ENCODE measurements at regions not wholly inside any gene's neighbourhood (a gene's known extent, or its start where the extent isn't known, plus 50 kb on each side); places are given as distances from the start of the nearest gene placed in this dataset.

- ATAC-seq = no peak
- no peak for FAIRE-seq
- 0% methylated on average over 1 of the region's 1 CpG for WGBS (ENCODE audit: missing lambda C conversion rate)
- CTCF ChIA-PET = interaction anchor here (1.3 kb wide), 1 partner anchor 44 kb away, joined by 3 read pairs; no protein-coding TSS in a partner anchor
- Histone ChIP-seq H3K4me2 (peak overlapping the region; percentile 75), H3K27ac (peak overlapping the region in 1 of 2 experiments; percentile 43; a peak in 1 of 6 replicates), H3K4me3 (no peak overlapping the region), H3K9me3 (no peaks in the 10 kb centered on the region), H3K4me1 (peaks cover 96% of the 10 kb centered on the region)
- POLR2A ChIA-PET = no interaction called here
- no peak for TF ChIP-seq RARB (CRISPR knock-in tag; IDR thresholded peaks at IDR 0.05)
- no peak for TF ChIP-seq CHD2 (IDR thresholded peaks at IDR 0.05; ENCODE audit: low read length, partially characterized antibody)
- no peak for TF ChIP-seq FOSL2 (IDR thresholded peaks at IDR 0.05)
- peak; percentile 52; the same call in 1 of the 2 replicates for TF ChIP-seq FOSL2 (CRISPR knock-in tag; IDR thresholded peaks at IDR 0.05)
- TF ChIP-seq GATA3 (IDR thresholded peaks at IDR 0.05; ENCODE audit: borderline replicate concordance) = peak; percentile 29; the same call in 1 of the 2 replicates
- TF ChIP-seq POLR2AphosphoS2 (conservative IDR thresholded peaks at IDR 0.05; ENCODE audit: low read length) = no peak
- TF ChIP-seq PHF8 (IDR thresholded peaks at IDR 0.05; ENCODE audit: borderline replicate concordance, low read depth) = no peak
- no peak for TF ChIP-seq FOXS1 (CRISPR knock-in tag; IDR thresholded peaks at IDR 0.05)
- TF ChIP-seq TFCP2L1 (CRISPR knock-in tag; IDR thresholded peaks at IDR 0.05) = no peak
- no peak for TF ChIP-seq ELK1 (IDR thresholded peaks at IDR 0.05; ENCODE audit: low read depth, low read length)
- TF ChIP-seq ATOH8 (CRISPR knock-in tag; IDR thresholded peaks at IDR 0.05; ENCODE audit: low read depth) = no peak
- peak; percentile 3 to 38 for DNase-seq (ENCODE audit: low read depth in 1 of 2, low spot score in 1 of 2)
These were observed 149.9 kb upstream of the BEND6 start for GRCh38 chr6:56804996-56805395.

- peak in 1 of 2 experiments; percentile 44; a peak in 3 of 6 replicates for ATAC-seq
- H3K9me3 ChIP-seq = no peaks in the 10 kb centered on the region
These were observed 151.3 kb upstream of the BEND6 start for GRCh38 chr6:56803594-56803993.

GRCh38 chr6:56802584-56802983, 152.3 kb upstream of the BEND6 start:
- Histone ChIP-seq H3K4me2 (peak overlapping the region; percentile 75), H3K27ac (peak overlapping the region; percentile 11 to 77; a peak in 5 of 6 replicates), H3K4me1 (peaks cover 96% of the 10 kb centered on the region), H3K4me3 (no peak overlapping the region), H3K9me3 (no peaks in the 10 kb centered on the region)
- ATAC-seq (peak in 1 of 2 experiments; percentile 62; a peak in 3 of 6 replicates), FAIRE-seq (no peak), DNase-seq (ENCODE audit: low read depth in 1 of 2, low spot score in 1 of 2) (peak in 1 of 2 experiments; percentile 56)
- POLR2A ChIA-PET = no interaction called here
- 2% methylated on average over 2 of the region's 2 CpGs for WGBS (ENCODE audit: missing lambda C conversion rate)
- TF ChIP-seq HMGXB4 (CRISPR knock-in tag; IDR thresholded peaks at IDR 0.05; ENCODE audit: borderline replicate concordance) (no peak), GATA3 (IDR thresholded peaks at IDR 0.05; ENCODE audit: borderline replicate concordance) (peak; percentile 29; the same call in 1 of the 2 replicates)
- CTCF ChIA-PET = interaction anchor here (1.1 to 1.8 kb wide), 3 partner anchors 9 to 39 kb away, joined by 3 to 6 read pairs (median 3); no protein-coding TSS in a partner anchor

More at GRCh38 chr6:56803594-56803993, 151.3 kb upstream of the BEND6 start:
- no peak for TF ChIP-seq KDM5A (IDR thresholded peaks at IDR 0.05)
- no peak for TF ChIP-seq E2F6 (IDR thresholded peaks at IDR 0.05; ENCODE audit: borderline replicate concordance, low read depth)
- no peak for TF ChIP-seq ATOH8 (CRISPR knock-in tag; IDR thresholded peaks at IDR 0.05; ENCODE audit: low read depth)
- no peak for TF ChIP-seq NPAS2 (CRISPR knock-in tag; IDR thresholded peaks at IDR 0.05; ENCODE audit: borderline replicate concordance)
- TF ChIP-seq HOXA7 (CRISPR knock-in tag; IDR thresholded peaks at IDR 0.05) = no peak
- no peak for TF ChIP-seq MAFK (IDR thresholded peaks at IDR 0.05; ENCODE audit: partially characterized antibody)
- TF ChIP-seq RFX5 (IDR thresholded peaks at IDR 0.05) = no peak
- TF ChIP-seq HOXB13 (CRISPR knock-in tag; IDR thresholded peaks at IDR 0.05; ENCODE audit: low read depth) = no peak
- WGBS (ENCODE audit: missing lambda C conversion rate) = 7% methylated on average over 2 of the region's 2 CpGs
- Histone ChIP-seq H3K4me2 (peak overlapping the region; percentile 75), H3K4me3 (no peak overlapping the region), H3K27ac (peak overlapping the region; percentile 11 to 77; a peak in 4 of 6 replicates), H3K4me1 (peaks cover 96% of the 10 kb centered on the region)
- FAIRE-seq (no peak), DNase-seq (ENCODE audit: low read depth in 1 of 2, low spot score in 1 of 2) (no peak)
- ChIA-PET POLR2A (no interaction called here), CTCF (interaction anchor here (0.6 to 1.8 kb wide), 5 partner anchors 10 to 50 kb away, joined by 3 to 6 read pairs (median 3); no protein-coding TSS in a partner anchor)
